SK-N-SH (cell line): ENCODE measurements at regions not wholly inside any gene's neighbourhood (a gene's known extent, or its start where the extent isn't known, plus 50 kb on each side); places are given as distances from the start of the nearest gene placed in this dataset.

Source experiments
- ELF1 ChIP-seq: IDR thresholded peaks from 2 replicates; pipeline ENCODE4 v1.4.0; 2012
- EZH2phosphoT487 ChIP-seq: fragments of 200-600 bp; sonication (generic); IDR thresholded peaks from 2 replicates; pipeline ENCODE4 v1.6.1; 2017; ENCODE audit warnings: low read depth, mixed run types, mild to moderate bottlenecking, antibody characterized with exemption, moderate library complexity, borderline replicate concordance
- FOXM1 ChIP-seq: IDR thresholded peaks from 2 replicates; pipeline ENCODE4 v1.4.0; 2012; ENCODE audit warnings: low read depth, mild to moderate bottlenecking
- MEF2A ChIP-seq: IDR thresholded peaks from 2 replicates; pipeline ENCODE4 v1.4.0; 2012; ENCODE audit warnings: low read depth, borderline replicate concordance
- MXI1 ChIP-seq: IDR thresholded peaks from 2 replicates; pipeline ENCODE4 v1.6.1; 2012; ENCODE audit warnings: mild to moderate bottlenecking, low read depth, low read length, improper control_type of control experiment
- POLR2AphosphoS5 ChIP-seq: IDR thresholded peaks from 2 replicates; pipeline ENCODE4 v1.6.1; 2012; ENCODE audit warnings: low read depth, low read length
- RFX5 ChIP-seq: IDR thresholded peaks from 2 replicates; pipeline ENCODE4 v1.6.1; 2012; ENCODE audit warnings: mild to moderate bottlenecking, improper control_type of control experiment, low read length
- TEAD4 ChIP-seq: IDR thresholded peaks from 2 replicates; pipeline ENCODE4 v1.4.0; 2012; ENCODE audit warnings: mild to moderate bottlenecking, borderline replicate concordance; ENCODE audit not compliant: insufficient read depth
- TF ChIP-seq, protein P1 (sequence below): IDR thresholded peaks from 2 replicates; pipeline ENCODE4 v1.4.0; 2012; ENCODE audit warnings: low read depth, borderline replicate concordance
- TF ChIP-seq, protein P2 (sequence below): IDR thresholded peaks from 2 replicates; pipeline ENCODE4 v1.4.0; 2012; ENCODE audit warnings: low read depth
- TF ChIP-seq, protein P3 (sequence below): fragments of 200-600 bp; sonication (generic); IDR thresholded peaks from 2 replicates; pipeline ENCODE4 v1.6.1; 2017; ENCODE audit warnings: antibody characterized with exemption, mild to moderate bottlenecking, moderate library complexity
- TF ChIP-seq, protein P4 (sequence below): fragments of 150-350 bp; IDR thresholded peaks from 2 replicates; pipeline ENCODE4 v1.6.1; 2017; ENCODE audit warnings: antibody characterized with exemption, low read length, low read depth, borderline replicate concordance

DNA sequence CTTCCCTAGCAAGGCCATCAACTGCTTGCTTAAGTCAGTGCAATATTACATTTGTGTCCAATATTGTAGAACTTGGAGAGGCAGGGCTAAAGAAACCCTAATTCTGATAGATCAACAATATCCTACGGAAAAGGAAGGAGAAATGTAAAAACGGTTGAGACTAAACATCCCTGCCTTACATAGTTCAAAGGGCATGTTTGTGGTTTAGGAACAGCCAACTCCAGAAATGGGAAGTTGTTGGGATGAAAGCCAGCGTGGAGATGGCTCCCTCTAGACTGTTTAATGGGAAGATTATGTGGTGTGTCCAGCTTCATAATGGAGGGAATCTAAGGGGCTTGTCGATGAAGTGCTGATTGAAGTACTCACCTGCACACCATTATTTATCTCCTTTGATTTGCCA, 145.3 kb upstream of the TENT5A start:
- no peak for TF ChIP-seq EZH2phosphoT487
- TF ChIP-seq ELF1: no peak
- TF ChIP-seq, protein P1, sequence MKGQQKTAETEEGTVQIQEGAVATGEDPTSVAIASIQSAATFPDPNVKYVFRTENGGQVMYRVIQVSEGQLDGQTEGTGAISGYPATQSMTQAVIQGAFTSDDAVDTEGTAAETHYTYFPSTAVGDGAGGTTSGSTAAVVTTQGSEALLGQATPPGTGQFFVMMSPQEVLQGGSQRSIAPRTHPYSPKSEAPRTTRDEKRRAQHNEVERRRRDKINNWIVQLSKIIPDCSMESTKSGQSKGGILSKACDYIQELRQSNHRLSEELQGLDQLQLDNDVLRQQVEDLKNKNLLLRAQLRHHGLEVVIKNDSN: no peak
- TF ChIP-seq, protein P2, sequence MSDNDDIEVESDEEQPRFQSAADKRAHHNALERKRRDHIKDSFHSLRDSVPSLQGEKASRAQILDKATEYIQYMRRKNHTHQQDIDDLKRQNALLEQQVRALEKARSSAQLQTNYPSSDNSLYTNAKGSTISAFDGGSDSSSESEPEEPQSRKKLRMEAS: no peak
- TF ChIP-seq, protein P3, sequence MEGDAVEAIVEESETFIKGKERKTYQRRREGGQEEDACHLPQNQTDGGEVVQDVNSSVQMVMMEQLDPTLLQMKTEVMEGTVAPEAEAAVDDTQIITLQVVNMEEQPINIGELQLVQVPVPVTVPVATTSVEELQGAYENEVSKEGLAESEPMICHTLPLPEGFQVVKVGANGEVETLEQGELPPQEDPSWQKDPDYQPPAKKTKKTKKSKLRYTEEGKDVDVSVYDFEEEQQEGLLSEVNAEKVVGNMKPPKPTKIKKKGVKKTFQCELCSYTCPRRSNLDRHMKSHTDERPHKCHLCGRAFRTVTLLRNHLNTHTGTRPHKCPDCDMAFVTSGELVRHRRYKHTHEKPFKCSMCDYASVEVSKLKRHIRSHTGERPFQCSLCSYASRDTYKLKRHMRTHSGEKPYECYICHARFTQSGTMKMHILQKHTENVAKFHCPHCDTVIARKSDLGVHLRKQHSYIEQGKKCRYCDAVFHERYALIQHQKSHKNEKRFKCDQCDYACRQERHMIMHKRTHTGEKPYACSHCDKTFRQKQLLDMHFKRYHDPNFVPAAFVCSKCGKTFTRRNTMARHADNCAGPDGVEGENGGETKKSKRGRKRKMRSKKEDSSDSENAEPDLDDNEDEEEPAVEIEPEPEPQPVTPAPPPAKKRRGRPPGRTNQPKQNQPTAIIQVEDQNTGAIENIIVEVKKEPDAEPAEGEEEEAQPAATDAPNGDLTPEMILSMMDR: no peak
- no peak for TF ChIP-seq POLR2AphosphoS5
- no peak for TF ChIP-seq MEF2A
- no peak for TF ChIP-seq MXI1
- TF ChIP-seq TEAD4: no peak
- no peak for TF ChIP-seq FOXM1
- TF ChIP-seq, protein P4, sequence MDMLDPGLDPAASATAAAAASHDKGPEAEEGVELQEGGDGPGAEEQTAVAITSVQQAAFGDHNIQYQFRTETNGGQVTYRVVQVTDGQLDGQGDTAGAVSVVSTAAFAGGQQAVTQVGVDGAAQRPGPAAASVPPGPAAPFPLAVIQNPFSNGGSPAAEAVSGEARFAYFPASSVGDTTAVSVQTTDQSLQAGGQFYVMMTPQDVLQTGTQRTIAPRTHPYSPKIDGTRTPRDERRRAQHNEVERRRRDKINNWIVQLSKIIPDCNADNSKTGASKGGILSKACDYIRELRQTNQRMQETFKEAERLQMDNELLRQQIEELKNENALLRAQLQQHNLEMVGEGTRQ: no peak
- no peak for TF ChIP-seq RFX5
